K562 (cell line): ENCODE measurements at regions not wholly inside any gene's neighbourhood (a gene's known extent, or its start where the extent isn't known, plus 50 kb on each side); places are given as distances from the start of the nearest gene placed in this dataset.
A peak's percentile ranks its signal among the peaks of the same experiment; 100 is the strongest.

Source experiments
- ATF7 ChIP-seq: fragments of 450-650 bp; IDR thresholded peaks from 2 replicates; pipeline ENCODE4 v1.7.1; 2014; ENCODE audit warnings: mild to moderate bottlenecking, moderate library complexity
- CSDE1 ChIP-seq, 2 experiments: fragments of 450-650 bp; IDR thresholded peaks; 2 replicates each; pipeline ENCODE4 v1.6.1; 2016; ENCODE audit warnings: mild to moderate bottlenecking in 1 of 2
- SMARCA4 ChIP-seq: fragments of 450-650 bp; IDR thresholded peaks from 2 replicates; pipeline ENCODE4 v1.6.1; 2016
- XRCC5 ChIP-seq: fragments of 200-400 bp; formaldehyde crosslinking; IDR thresholded peaks from 2 replicates; pipeline ENCODE4 v1.6.1; 2017; ENCODE audit warnings: low read depth, mild to moderate bottlenecking, low read length
- ZBED1 ChIP-seq: IDR thresholded peaks from 2 replicates; pipeline ENCODE4 v1.6.1; 2014
- ZNF316 ChIP-seq: fragments of 450-650 bp; IDR thresholded peaks from 2 replicates; pipeline ENCODE4 v1.6.1; 2016
- ZNF584 ChIP-seq: fragments of 200-800 bp; sonication (Bioruptor generic); IDR thresholded peaks from 2 replicates; pipeline ENCODE4 v1.6.1; 2016; ENCODE audit warnings: low read depth, mild to moderate bottlenecking, missing genetic modification characterization, missing compliant biosample characterization
- ZNF644 ChIP-seq: fragments of 200-800 bp; sonication (Bioruptor generic); IDR thresholded peaks from 2 replicates; pipeline ENCODE4 v1.6.1; 2016; ENCODE audit warnings: low read depth, missing genetic modification characterization, missing compliant biosample characterization
- ZNF76 ChIP-seq: fragments of 250-450 bp; sonication (Bioruptor Pico); IDR thresholded peaks from 2 replicates; pipeline ENCODE4 v1.4.0; 2020; ENCODE audit warnings: mild to moderate bottlenecking, moderate library complexity, borderline replicate concordance
- TF ChIP-seq, protein P1 (sequence below): fragments of 450-650 bp; IDR thresholded peaks from 2 replicates; pipeline ENCODE4 v1.6.1; 2017; ENCODE audit warnings: antibody characterized with exemption, mild to moderate bottlenecking
- TF ChIP-seq, protein P2 (sequence below), 2 experiments: IDR thresholded peaks; 2 replicates each; pipeline ENCODE4 v1.6.1; 2012; ENCODE audit warnings: improper control_type of control experiment in 2 of 2, low read depth in 2 of 2, low read length in 2 of 2, borderline replicate concordance in 1 of 2
- TF ChIP-seq, protein P3 (sequence below): fragments of 250-450 bp; sonication (Bioruptor Pico); IDR thresholded peaks from 2 replicates; pipeline ENCODE4 v1.5.0; 2021
- TF ChIP-seq, protein P4 (sequence below), 2 experiments: fragments of 450-650 bp; formaldehyde crosslinking in 1 of 2; IDR thresholded peaks; 2 replicates each; pipeline versions ENCODE4 v1.4.0 to v1.6.1; 2014 to 2020; ENCODE audit warnings: mild to moderate bottlenecking in 2 of 2, borderline replicate concordance in 1 of 2, low read depth in 1 of 2

DNA sequence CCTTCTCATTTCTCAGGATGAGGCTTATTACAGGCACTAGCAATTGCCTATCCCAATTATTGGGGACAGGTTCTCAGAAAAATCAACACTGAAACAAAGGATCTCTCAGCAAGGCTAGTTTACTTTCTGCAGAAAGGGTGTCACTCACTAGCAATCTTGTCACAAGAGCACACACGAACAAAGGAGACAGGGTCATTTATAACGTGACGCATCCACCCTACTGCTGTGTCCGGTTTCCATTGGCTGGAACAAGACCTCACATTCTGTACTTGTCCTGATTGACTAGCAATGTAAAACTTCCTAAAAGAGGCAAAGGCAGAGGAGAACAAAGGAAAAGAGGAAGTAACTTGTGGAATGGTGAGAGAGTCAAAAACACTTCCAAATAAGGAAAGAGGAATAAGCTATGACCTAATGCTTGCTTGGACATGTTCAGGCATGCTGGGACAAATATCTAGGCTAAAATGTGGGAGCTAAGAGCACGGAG is 160.2 kb upstream of the STXBP5 start (continued):
- TF ChIP-seq, protein P1, sequence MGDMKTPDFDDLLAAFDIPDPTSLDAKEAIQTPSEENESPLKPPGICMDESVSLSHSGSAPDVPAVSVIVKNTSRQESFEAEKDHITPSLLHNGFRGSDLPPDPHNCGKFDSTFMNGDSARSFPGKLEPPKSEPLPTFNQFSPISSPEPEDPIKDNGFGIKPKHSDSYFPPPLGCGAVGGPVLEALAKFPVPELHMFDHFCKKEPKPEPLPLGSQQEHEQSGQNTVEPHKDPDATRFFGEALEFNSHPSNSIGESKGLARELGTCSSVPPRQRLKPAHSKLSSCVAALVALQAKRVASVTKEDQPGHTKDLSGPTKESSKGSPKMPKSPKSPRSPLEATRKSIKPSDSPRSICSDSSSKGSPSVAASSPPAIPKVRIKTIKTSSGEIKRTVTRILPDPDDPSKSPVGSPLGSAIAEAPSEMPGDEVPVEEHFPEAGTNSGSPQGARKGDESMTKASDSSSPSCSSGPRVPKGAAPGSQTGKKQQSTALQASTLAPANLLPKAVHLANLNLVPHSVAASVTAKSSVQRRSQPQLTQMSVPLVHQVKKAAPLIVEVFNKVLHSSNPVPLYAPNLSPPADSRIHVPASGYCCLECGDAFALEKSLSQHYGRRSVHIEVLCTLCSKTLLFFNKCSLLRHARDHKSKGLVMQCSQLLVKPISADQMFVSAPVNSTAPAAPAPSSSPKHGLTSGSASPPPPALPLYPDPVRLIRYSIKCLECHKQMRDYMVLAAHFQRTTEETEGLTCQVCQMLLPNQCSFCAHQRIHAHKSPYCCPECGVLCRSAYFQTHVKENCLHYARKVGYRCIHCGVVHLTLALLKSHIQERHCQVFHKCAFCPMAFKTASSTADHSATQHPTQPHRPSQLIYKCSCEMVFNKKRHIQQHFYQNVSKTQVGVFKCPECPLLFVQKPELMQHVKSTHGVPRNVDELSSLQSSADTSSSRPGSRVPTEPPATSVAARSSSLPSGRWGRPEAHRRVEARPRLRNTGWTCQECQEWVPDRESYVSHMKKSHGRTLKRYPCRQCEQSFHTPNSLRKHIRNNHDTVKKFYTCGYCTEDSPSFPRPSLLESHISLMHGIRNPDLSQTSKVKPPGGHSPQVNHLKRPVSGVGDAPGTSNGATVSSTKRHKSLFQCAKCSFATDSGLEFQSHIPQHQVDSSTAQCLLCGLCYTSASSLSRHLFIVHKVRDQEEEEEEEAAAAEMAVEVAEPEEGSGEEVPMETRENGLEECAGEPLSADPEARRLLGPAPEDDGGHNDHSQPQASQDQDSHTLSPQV, result no peak
- TF ChIP-seq, protein P2, sequence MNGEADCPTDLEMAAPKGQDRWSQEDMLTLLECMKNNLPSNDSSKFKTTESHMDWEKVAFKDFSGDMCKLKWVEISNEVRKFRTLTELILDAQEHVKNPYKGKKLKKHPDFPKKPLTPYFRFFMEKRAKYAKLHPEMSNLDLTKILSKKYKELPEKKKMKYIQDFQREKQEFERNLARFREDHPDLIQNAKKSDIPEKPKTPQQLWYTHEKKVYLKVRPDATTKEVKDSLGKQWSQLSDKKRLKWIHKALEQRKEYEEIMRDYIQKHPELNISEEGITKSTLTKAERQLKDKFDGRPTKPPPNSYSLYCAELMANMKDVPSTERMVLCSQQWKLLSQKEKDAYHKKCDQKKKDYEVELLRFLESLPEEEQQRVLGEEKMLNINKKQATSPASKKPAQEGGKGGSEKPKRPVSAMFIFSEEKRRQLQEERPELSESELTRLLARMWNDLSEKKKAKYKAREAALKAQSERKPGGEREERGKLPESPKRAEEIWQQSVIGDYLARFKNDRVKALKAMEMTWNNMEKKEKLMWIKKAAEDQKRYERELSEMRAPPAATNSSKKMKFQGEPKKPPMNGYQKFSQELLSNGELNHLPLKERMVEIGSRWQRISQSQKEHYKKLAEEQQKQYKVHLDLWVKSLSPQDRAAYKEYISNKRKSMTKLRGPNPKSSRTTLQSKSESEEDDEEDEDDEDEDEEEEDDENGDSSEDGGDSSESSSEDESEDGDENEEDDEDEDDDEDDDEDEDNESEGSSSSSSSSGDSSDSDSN (IDR thresholded peaks at IDR 0.05; ENCODE audit: borderline replicate concordance in 1 of 2, low read depth in 2 of 2, low read length in 2 of 2), result no peak
- TF ChIP-seq SMARCA4 (no peak), ATF7 (peak; percentile 94), ZNF316 (no peak), CSDE1 (IDR thresholded peaks at IDR 0.05) (no peak), ZNF644 (tag) (peak; percentile 55), ZBED1 (no peak), ZNF76 (no peak), XRCC5 (no peak), ZNF584 (peak; percentile 79)
- TF ChIP-seq, protein P3, sequence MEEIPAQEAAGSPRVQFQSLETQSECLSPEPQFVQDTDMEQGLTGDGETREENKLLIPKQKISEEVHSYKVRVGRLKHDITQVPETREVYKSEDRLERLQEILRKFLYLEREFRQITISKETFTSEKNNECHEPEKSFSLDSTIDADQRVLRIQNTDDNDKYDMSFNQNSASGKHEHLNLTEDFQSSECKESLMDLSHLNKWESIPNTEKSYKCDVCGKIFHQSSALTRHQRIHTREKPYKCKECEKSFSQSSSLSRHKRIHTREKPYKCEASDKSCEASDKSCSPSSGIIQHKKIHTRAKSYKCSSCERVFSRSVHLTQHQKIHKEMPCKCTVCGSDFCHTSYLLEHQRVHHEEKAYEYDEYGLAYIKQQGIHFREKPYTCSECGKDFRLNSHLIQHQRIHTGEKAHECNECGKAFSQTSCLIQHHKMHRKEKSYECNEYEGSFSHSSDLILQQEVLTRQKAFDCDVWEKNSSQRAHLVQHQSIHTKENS (CRISPR knock-in tag), result no peak
- TF ChIP-seq, protein P4, sequence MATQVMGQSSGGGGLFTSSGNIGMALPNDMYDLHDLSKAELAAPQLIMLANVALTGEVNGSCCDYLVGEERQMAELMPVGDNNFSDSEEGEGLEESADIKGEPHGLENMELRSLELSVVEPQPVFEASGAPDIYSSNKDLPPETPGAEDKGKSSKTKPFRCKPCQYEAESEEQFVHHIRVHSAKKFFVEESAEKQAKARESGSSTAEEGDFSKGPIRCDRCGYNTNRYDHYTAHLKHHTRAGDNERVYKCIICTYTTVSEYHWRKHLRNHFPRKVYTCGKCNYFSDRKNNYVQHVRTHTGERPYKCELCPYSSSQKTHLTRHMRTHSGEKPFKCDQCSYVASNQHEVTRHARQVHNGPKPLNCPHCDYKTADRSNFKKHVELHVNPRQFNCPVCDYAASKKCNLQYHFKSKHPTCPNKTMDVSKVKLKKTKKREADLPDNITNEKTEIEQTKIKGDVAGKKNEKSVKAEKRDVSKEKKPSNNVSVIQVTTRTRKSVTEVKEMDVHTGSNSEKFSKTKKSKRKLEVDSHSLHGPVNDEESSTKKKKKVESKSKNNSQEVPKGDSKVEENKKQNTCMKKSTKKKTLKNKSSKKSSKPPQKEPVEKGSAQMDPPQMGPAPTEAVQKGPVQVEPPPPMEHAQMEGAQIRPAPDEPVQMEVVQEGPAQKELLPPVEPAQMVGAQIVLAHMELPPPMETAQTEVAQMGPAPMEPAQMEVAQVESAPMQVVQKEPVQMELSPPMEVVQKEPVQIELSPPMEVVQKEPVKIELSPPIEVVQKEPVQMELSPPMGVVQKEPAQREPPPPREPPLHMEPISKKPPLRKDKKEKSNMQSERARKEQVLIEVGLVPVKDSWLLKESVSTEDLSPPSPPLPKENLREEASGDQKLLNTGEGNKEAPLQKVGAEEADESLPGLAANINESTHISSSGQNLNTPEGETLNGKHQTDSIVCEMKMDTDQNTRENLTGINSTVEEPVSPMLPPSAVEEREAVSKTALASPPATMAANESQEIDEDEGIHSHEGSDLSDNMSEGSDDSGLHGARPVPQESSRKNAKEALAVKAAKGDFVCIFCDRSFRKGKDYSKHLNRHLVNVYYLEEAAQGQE (IDR thresholded peaks at IDR 0.05; ENCODE audit: borderline replicate concordance), result no peak
- TF ChIP-seq, protein P4 (CRISPR knock-in tag; IDR thresholded peaks at IDR 0.05; ENCODE audit: low read depth), result no peak
